IMR-90 (cell line): ENCODE measurements at regions not wholly inside any gene's neighbourhood (a gene's known extent, or its start where the extent isn't known, plus 50 kb on each side); places are given as distances from the start of the nearest gene placed in this dataset.

Experiments used
- ATAC-seq: fragments of 200-7000 bp; cut with Tn5 transposase; 2 replicates; pipeline ENCODE4 v1.9.1; 2020; ENCODE audit warnings: low read depth, mild to moderate bottlenecking, moderate library complexity
- BruUV-seq: library from RNA; stranded (reverse); fragments of 400-500 nt; replicated peaks from 2 replicates; lab custom pipeline; 2021; lab: Mats Ljungman, UMichigan
- CTCF ChIA-PET: fragments of 300-600 bp; formaldehyde crosslinking; extraction: SDS; loops from one replicate; lab custom pipeline; 2021; ENCODE audit warnings: antibody characterized with exemption; lab: Yijun Ruan, JAX
- POLR2A ChIA-PET: fragments of 300-600 bp; sonication (Branson Sonifier 250); formaldehyde crosslinking; loops from one replicate; lab custom pipeline; 2022; ENCODE audit warnings: antibody characterized with exemption; ENCODE audit not compliant: unreplicated experiment; lab: Charles Lee
- DNase-seq: peaks from one replicate; pipeline ENCODE4 v3.0.0; 2013
- H2AFZ ChIP-seq: replicated peaks from 2 replicates; pipeline ENCODE3; 2013; ENCODE audit warnings: low read length, mild to moderate bottlenecking; ENCODE audit not compliant: poor library complexity
- H2AK5ac ChIP-seq: 2 replicates; pipeline ENCODE4 v1.6.1; 2013; ENCODE audit warnings: low read depth, low read length, inconsistent platforms
- H2AK9ac ChIP-seq: replicated peaks from 2 replicates; pipeline ENCODE3; 2013; ENCODE audit warnings: mild to moderate bottlenecking, low read depth, low read length, moderate library complexity; ENCODE audit not compliant: poor library complexity
- H2BK120ac ChIP-seq: 2 replicates; pipeline ENCODE4 v1.6.1; 2013; ENCODE audit warnings: low read depth, low read length, inconsistent platforms
- H2BK15ac ChIP-seq: 3 replicates; pipeline ENCODE4 v1.6.1; 2013; ENCODE audit warnings: low read depth, low read length, inconsistent platforms
- H2BK20ac ChIP-seq: 2 replicates; pipeline ENCODE4 v1.6.1; 2013; ENCODE audit warnings: low read depth, mild to moderate bottlenecking, inconsistent platforms, low read length, moderate library complexity
- H2BK5ac ChIP-seq: 2 replicates; pipeline ENCODE4 v1.6.1; 2013; ENCODE audit warnings: mild to moderate bottlenecking, low read depth, low read length, inconsistent platforms; ENCODE audit not compliant: poor library complexity, severe bottlenecking
- H3K14ac ChIP-seq: replicated peaks from 2 replicates; pipeline ENCODE4 v1.6.1; 2013; ENCODE audit warnings: low read depth, low read length, inconsistent platforms
- H3K18ac ChIP-seq: 2 replicates; pipeline ENCODE4 v1.6.1; 2013; ENCODE audit warnings: low read depth, low read length, control low read depth
- H3K23ac ChIP-seq: 2 replicates; pipeline ENCODE4 v1.6.1; 2013; ENCODE audit warnings: low read depth, low read length, inconsistent platforms
- H3K27ac ChIP-seq: 2 replicates; pipeline ENCODE4 v1.5.1; 2013; ENCODE audit warnings: mild to moderate bottlenecking, control low read depth, low read length; ENCODE audit not compliant: insufficient read depth
- H3K27me3 ChIP-seq: 2 replicates; pipeline ENCODE4 v1.6.1; 2013; ENCODE audit warnings: low read length; ENCODE audit not compliant: control insufficient read depth, insufficient read depth
- H3K36me3 ChIP-seq: 2 replicates; pipeline ENCODE4 v1.6.1; 2013; ENCODE audit warnings: low read length, mixed read lengths; ENCODE audit not compliant: control insufficient read depth, insufficient read depth
- H3K4ac ChIP-seq: 2 replicates; pipeline ENCODE4 v1.6.1; 2013; ENCODE audit warnings: low read depth, low read length, inconsistent platforms
- H3K4me1 ChIP-seq: 2 replicates; pipeline ENCODE4 v1.6.1; 2013; ENCODE audit warnings: low read length, mixed read lengths; ENCODE audit not compliant: control insufficient read depth, insufficient read depth
- H3K4me2 ChIP-seq: 2 replicates; pipeline ENCODE4 v1.6.1; 2013; ENCODE audit warnings: low read depth, mild to moderate bottlenecking, control low read depth, low read length, moderate library complexity
- H3K4me3 ChIP-seq: 2 replicates; pipeline ENCODE4 v1.5.1; 2013; ENCODE audit warnings: low read depth, mild to moderate bottlenecking, control low read depth, low read length, moderate library complexity; ENCODE audit not compliant: insufficient read depth
- H3K56ac ChIP-seq: 2 replicates; pipeline ENCODE4 v1.6.1; 2013; ENCODE audit warnings: low read length, inconsistent platforms; ENCODE audit not compliant: insufficient read depth; ENCODE audit errors: extremely low read depth
- H3K79me1 ChIP-seq, 2 experiments: 2 replicates each; pipeline ENCODE4 v1.6.1; 2013; ENCODE audit warnings: low read length in 2 of 2, inconsistent platforms in 1 of 2, low read depth in 1 of 2
- H3K9ac ChIP-seq: 2 replicates; pipeline ENCODE4 v1.6.1; 2013; ENCODE audit warnings: low read depth, low read length, control low read depth
- H3K9me1 ChIP-seq: 2 replicates; pipeline ENCODE4 v1.6.1; 2013; ENCODE audit warnings: low read length, inconsistent platforms; ENCODE audit not compliant: insufficient read depth
- H3K9me3 ChIP-seq: 2 replicates; pipeline ENCODE4 v1.6.1; 2013; ENCODE audit warnings: low read length; ENCODE audit not compliant: control insufficient read depth, insufficient read depth
- H4K20me1 ChIP-seq: 2 replicates; pipeline ENCODE4 v1.6.1; 2013; ENCODE audit warnings: low read length, inconsistent platforms; ENCODE audit not compliant: insufficient read depth
- H4K5ac ChIP-seq: 2 replicates; pipeline ENCODE4 v1.6.1; 2013; ENCODE audit warnings: mild to moderate bottlenecking, low read depth, low read length, control low read depth
- H4K8ac ChIP-seq, 2 experiments: 2 replicates each; pipeline ENCODE4 v1.6.1; 2013; ENCODE audit warnings: low read depth in 2 of 2, low read length in 2 of 2, control low read depth in 1 of 2, inconsistent platforms in 1 of 2
- H4K91ac ChIP-seq: 2 replicates; pipeline ENCODE4 v1.6.1; 2013; ENCODE audit warnings: low read depth, low read length, inconsistent platforms; ENCODE audit not compliant: insufficient read depth
- BHLHE40 ChIP-seq: fragments of 150-350 bp; IDR thresholded peaks from 2 replicates; pipeline ENCODE4 v1.6.1; 2016; ENCODE audit warnings: mild to moderate bottlenecking, low read depth, low read length
- CEBPB ChIP-seq: IDR thresholded peaks from 2 replicates; pipeline ENCODE4 v1.6.1; 2012; ENCODE audit warnings: low read depth, low read length, improper control_type of control experiment
- CHD1 ChIP-seq: IDR thresholded peaks from 2 replicates; pipeline ENCODE4 v1.6.1; 2012; ENCODE audit warnings: low read depth, low read length, improper control_type of control experiment
- FOS ChIP-seq: fragments of 150-350 bp; IDR thresholded peaks from 2 replicates; pipeline ENCODE4 v1.6.1; 2016; ENCODE audit warnings: low read depth, low read length
- MAFK ChIP-seq: IDR thresholded peaks from 2 replicates; pipeline ENCODE4 v1.6.1; 2012; ENCODE audit warnings: low read depth, low read length, improper control_type of control experiment
- MAZ ChIP-seq: IDR thresholded peaks from 2 replicates; pipeline ENCODE4 v1.6.1; 2012; ENCODE audit warnings: low read depth, mild to moderate bottlenecking, low read length, improper control_type of control experiment, moderate library complexity, borderline replicate concordance
- MXI1 ChIP-seq: IDR thresholded peaks from 2 replicates; pipeline ENCODE4 v1.6.1; 2012; ENCODE audit warnings: low read depth, mild to moderate bottlenecking, low read length, moderate library complexity, borderline replicate concordance
- NFE2L2 ChIP-seq: fragments of 150-350 bp; IDR thresholded peaks from 2 replicates; pipeline ENCODE4 v1.6.1; 2016; ENCODE audit warnings: low read depth, mild to moderate bottlenecking, low read length
- RAD21 ChIP-seq: IDR thresholded peaks from 2 replicates; pipeline ENCODE4 v1.6.1; 2012; ENCODE audit warnings: low read length, improper control_type of control experiment
- RFX5 ChIP-seq: IDR thresholded peaks from 2 replicates; pipeline ENCODE4 v1.8.0; 2012; ENCODE audit warnings: low read depth, mild to moderate bottlenecking, low read length, moderate library complexity
- SMC3 ChIP-seq: fragments of 150-350 bp; IDR thresholded peaks from 2 replicates; pipeline ENCODE4 v1.6.1; 2016; ENCODE audit warnings: low read depth, mild to moderate bottlenecking, antibody characterized with exemption, low read length, moderate library complexity
- WGBS, 2 experiments: methylation state at CpG; one replicate each; pipeline versions ENCODE4 v1.1.5 to v1.1.7; 2013; ENCODE audit warnings: missing lambda C conversion rate in 2 of 2; ENCODE audit not compliant: insufficient read length in 1 of 2; ENCODE audit errors: extremely low coverage in 2 of 2; 5-methylcytosine and 5-hydroxymethylcytosine counted together
- dilution Hi-C: fragments of 300-500 bp; cut with HindIII; formaldehyde crosslinking; loops from one replicate; pipeline ENCODE4 v1.14.3; 2018; ENCODE audit warnings: low sequenced_read_pairs; ENCODE audit not compliant: unreplicated experiment
- in situ Hi-C: fragments of 300-500 bp; cut with MboI; formaldehyde crosslinking; loops from 3 replicates; pipeline ENCODE4 v1.14.3; 2019; ENCODE audit warnings: low sequenced_read_pairs, inconsistent platforms, mixed read lengths
- intact Hi-C: fragments of 100-400 bp; cut with micrococcal nuclease; formaldehyde crosslinking; loops from 2 replicates; pipeline ENCODE4 v1.10.0; 2022
- TF ChIP-seq, protein P1 (sequence below): conservative IDR thresholded peaks from 2 replicates; pipeline ENCODE4 v1.5.1; 2012; ENCODE audit warnings: mild to moderate bottlenecking, low read depth, low read length, improper control_type of control experiment
- TF ChIP-seq, protein P2 (sequence below): fragments of 150-350 bp; IDR thresholded peaks from 2 replicates; pipeline ENCODE4 v1.6.1; 2017; ENCODE audit warnings: mild to moderate bottlenecking, antibody characterized with exemption, low read length, low read depth
- TF ChIP-seq, protein P3 (sequence below): fragments of 150-350 bp; IDR thresholded peaks from 2 replicates; pipeline ENCODE4 v1.6.1; 2016; ENCODE audit warnings: low read depth, mild to moderate bottlenecking, low read length, moderate library complexity, borderline replicate concordance

DNA sequence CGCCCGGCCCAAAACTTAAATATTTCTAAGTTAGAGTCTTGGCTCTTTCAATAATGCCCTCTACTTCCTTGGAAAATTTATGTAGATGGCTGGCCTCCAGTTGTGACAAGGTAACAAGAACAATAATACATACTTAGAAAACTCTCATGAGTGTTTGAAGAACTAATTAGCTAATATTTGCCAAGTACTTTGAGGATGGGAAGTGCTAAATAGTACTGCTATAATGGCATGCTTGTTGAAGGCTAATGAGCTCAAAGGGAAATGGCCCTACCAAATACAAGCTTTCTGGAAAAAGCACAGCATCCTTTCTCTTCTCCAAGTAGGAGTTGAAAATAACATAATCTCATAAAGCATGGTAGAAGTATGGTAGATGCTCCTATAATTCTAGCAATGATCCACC lies 1022.2 kb upstream of the PIK3C3 start:
- Histone ChIP-seq H2BK20ac (no peak overlapping the region), H3K56ac (no peak overlapping the region), H3K18ac (no peak overlapping the region), H3K4me3 (no peak overlapping the region), H4K5ac (no peak overlapping the region), H2BK5ac (no peak overlapping the region), H2AFZ (no peak overlapping the region), H3K14ac (no peak overlapping the region), H2AK9ac (no peak overlapping the region), H3K27ac (no peak overlapping the region), H3K23ac (no peak overlapping the region), H4K8ac (no peak overlapping the region), H2BK15ac (no peak overlapping the region), H3K9me3 (no peaks in the 10 kb centered on the region), H4K91ac (no peak overlapping the region), H3K27me3 (no peaks in the 10 kb centered on the region), H3K4me2 (no peak overlapping the region), H3K36me3 (no peaks in the 10 kb centered on the region), H3K79me1 (no peaks in the 10 kb centered on the region), H2AK5ac (no peak overlapping the region), H3K9ac (no peak overlapping the region), H3K9me1 (no peaks in the 10 kb centered on the region), H3K4ac (no peak overlapping the region), H3K4me1 (no peaks in the 10 kb centered on the region), H2BK120ac (no peak overlapping the region), H4K20me1 (no peaks in the 10 kb centered on the region)
- intact Hi-C loops: no loop called here
- ChIA-PET POLR2A (no interaction called here), CTCF (no interaction called here)
- DNase-seq: no peak
- TF ChIP-seq MAZ: no peak
- TF ChIP-seq, protein P1, sequence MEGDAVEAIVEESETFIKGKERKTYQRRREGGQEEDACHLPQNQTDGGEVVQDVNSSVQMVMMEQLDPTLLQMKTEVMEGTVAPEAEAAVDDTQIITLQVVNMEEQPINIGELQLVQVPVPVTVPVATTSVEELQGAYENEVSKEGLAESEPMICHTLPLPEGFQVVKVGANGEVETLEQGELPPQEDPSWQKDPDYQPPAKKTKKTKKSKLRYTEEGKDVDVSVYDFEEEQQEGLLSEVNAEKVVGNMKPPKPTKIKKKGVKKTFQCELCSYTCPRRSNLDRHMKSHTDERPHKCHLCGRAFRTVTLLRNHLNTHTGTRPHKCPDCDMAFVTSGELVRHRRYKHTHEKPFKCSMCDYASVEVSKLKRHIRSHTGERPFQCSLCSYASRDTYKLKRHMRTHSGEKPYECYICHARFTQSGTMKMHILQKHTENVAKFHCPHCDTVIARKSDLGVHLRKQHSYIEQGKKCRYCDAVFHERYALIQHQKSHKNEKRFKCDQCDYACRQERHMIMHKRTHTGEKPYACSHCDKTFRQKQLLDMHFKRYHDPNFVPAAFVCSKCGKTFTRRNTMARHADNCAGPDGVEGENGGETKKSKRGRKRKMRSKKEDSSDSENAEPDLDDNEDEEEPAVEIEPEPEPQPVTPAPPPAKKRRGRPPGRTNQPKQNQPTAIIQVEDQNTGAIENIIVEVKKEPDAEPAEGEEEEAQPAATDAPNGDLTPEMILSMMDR: no peak
- TF ChIP-seq, protein P2, sequence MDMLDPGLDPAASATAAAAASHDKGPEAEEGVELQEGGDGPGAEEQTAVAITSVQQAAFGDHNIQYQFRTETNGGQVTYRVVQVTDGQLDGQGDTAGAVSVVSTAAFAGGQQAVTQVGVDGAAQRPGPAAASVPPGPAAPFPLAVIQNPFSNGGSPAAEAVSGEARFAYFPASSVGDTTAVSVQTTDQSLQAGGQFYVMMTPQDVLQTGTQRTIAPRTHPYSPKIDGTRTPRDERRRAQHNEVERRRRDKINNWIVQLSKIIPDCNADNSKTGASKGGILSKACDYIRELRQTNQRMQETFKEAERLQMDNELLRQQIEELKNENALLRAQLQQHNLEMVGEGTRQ: no peak
- TF ChIP-seq MAFK: no peak
- TF ChIP-seq RFX5: no peak
- TF ChIP-seq RAD21: no peak
- TF ChIP-seq MXI1: no peak
- TF ChIP-seq NFE2L2: no peak
- no peak for TF ChIP-seq CHD1
- no peak for TF ChIP-seq FOS
- no peak for TF ChIP-seq SMC3
- TF ChIP-seq, protein P3, sequence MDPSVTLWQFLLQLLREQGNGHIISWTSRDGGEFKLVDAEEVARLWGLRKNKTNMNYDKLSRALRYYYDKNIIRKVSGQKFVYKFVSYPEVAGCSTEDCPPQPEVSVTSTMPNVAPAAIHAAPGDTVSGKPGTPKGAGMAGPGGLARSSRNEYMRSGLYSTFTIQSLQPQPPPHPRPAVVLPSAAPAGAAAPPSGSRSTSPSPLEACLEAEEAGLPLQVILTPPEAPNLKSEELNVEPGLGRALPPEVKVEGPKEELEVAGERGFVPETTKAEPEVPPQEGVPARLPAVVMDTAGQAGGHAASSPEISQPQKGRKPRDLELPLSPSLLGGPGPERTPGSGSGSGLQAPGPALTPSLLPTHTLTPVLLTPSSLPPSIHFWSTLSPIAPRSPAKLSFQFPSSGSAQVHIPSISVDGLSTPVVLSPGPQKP: no peak
- no peak for TF ChIP-seq BHLHE40
- no peak for TF ChIP-seq CEBPB
- BruUV-seq: no TSS peak
- no CpG with 5 or more reads among the region's 2 CpGs for WGBS, 2 experiments
- in situ Hi-C loops: no loop called here
- no peak for ATAC-seq
- dilution Hi-C loops: no loop called here
